PFSK-1 (cell line): ENCODE measurements at regions not wholly inside any gene's neighbourhood (a gene's known extent, or its start where the extent isn't known, plus 50 kb on each side); places are given as distances from the start of the nearest gene placed in this dataset.

ENCODE experiments used
- FOXP2 ChIP-seq: optimal IDR thresholded peaks from 2 replicates; pipeline ENCODE3; 2011; ENCODE audit warnings: borderline replicate concordance, control low read depth, inconsistent platforms; ENCODE audit not compliant: insufficient read depth; ENCODE audit errors: extremely low read length, extremely low read depth
- POLR2AphosphoS5 ChIP-seq: IDR thresholded peaks from 2 replicates; pipeline ENCODE4 v1.6.1; 2012; ENCODE audit warnings: low read depth, mild to moderate bottlenecking, control low read depth, low read length, moderate library complexity
- SIN3A ChIP-seq: IDR thresholded peaks from 2 replicates; pipeline ENCODE4 v1.6.1; 2012; ENCODE audit warnings: mild to moderate bottlenecking, low read length, moderate library complexity, borderline replicate concordance; ENCODE audit not compliant: insufficient read depth
- TAF1 ChIP-seq: IDR thresholded peaks from 2 replicates; pipeline ENCODE4 v1.6.1; 2012; ENCODE audit warnings: low read length, control low read depth, borderline replicate concordance; ENCODE audit not compliant: insufficient read depth
- TF ChIP-seq, protein P1 (sequence below), 2 experiments: IDR thresholded peaks; 2 replicates each; pipeline versions ENCODE4 v1.6.1 to v1.8.0; 2011 to 2012; ENCODE audit warnings: low read depth in 2 of 2, low read length in 2 of 2, control low read depth in 1 of 2, inconsistent platforms in 1 of 2, mild to moderate bottlenecking in 1 of 2, moderate library complexity in 1 of 2; ENCODE audit not compliant: insufficient read depth in 1 of 2

DNA sequence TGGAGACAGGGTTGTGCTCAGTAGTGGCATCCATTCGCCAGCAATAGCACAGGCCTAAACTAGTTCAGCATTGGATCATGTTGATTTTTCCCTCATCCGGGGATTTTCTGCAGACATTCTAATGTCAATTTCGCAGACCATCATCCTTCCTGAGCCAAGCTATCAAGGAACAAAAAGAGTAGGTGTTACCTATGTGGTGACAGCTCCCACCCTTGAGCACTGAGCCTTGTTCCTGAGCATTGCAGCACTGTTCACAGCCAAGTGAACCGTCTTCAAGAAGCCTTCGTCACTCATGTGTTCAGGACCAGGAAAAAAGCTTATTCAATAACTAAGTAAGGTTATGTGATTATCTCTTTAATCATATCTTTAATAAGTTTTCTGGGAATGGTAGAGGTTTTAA, 576.2 kb downstream of the UQCRFS1 start:
- no peak for TF ChIP-seq POLR2AphosphoS5
- no peak for TF ChIP-seq TAF1
- TF ChIP-seq, protein P1, sequence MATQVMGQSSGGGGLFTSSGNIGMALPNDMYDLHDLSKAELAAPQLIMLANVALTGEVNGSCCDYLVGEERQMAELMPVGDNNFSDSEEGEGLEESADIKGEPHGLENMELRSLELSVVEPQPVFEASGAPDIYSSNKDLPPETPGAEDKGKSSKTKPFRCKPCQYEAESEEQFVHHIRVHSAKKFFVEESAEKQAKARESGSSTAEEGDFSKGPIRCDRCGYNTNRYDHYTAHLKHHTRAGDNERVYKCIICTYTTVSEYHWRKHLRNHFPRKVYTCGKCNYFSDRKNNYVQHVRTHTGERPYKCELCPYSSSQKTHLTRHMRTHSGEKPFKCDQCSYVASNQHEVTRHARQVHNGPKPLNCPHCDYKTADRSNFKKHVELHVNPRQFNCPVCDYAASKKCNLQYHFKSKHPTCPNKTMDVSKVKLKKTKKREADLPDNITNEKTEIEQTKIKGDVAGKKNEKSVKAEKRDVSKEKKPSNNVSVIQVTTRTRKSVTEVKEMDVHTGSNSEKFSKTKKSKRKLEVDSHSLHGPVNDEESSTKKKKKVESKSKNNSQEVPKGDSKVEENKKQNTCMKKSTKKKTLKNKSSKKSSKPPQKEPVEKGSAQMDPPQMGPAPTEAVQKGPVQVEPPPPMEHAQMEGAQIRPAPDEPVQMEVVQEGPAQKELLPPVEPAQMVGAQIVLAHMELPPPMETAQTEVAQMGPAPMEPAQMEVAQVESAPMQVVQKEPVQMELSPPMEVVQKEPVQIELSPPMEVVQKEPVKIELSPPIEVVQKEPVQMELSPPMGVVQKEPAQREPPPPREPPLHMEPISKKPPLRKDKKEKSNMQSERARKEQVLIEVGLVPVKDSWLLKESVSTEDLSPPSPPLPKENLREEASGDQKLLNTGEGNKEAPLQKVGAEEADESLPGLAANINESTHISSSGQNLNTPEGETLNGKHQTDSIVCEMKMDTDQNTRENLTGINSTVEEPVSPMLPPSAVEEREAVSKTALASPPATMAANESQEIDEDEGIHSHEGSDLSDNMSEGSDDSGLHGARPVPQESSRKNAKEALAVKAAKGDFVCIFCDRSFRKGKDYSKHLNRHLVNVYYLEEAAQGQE (IDR thresholded peaks at IDR 0.05; ENCODE audit: insufficient read depth in 1 of 2, low read depth in 2 of 2, low read length in 2 of 2), result no peak
- TF ChIP-seq SIN3A, result no peak
- TF ChIP-seq FOXP2, result no peak
